HL-60 (cell line): ENCODE measurements at regions not wholly inside any gene's neighbourhood (a gene's known extent, or its start where the extent isn't known, plus 50 kb on each side); places are given as distances from the start of the nearest gene placed in this dataset.
A peak's percentile ranks its signal among the peaks of the same experiment; 100 is the strongest.

Source experiments
- DNase-seq, 2 experiments: peaks; one replicate each; pipeline ENCODE4 v3.0.0-alpha.2; 2010 to 2020; ENCODE audit warnings: low read depth in 1 of 2, low spot score in 1 of 2
- H3K27ac ChIP-seq: fragments of 250-450 bp; sonication (Bioruptor Pico); replicated peaks from 2 replicates; pipeline ENCODE4 v1.5.1; 2020; ENCODE audit warnings: mild to moderate bottlenecking, moderate library complexity
- H3K27me3 ChIP-seq: fragments of 250-450 bp; sonication (Bioruptor Pico); 2 replicates; pipeline ENCODE4 v1.5.1; 2021; ENCODE audit warnings: mild to moderate bottlenecking, moderate library complexity; ENCODE audit not compliant: insufficient read depth, poor library complexity, severe bottlenecking
- H3K4me3 ChIP-seq: replicated peaks from 2 replicates; pipeline ENCODE4 v1.5.1; 2011; ENCODE audit warnings: mild to moderate bottlenecking, control low read depth, low read length; ENCODE audit not compliant: insufficient read depth
- CTCF ChIP-seq: IDR thresholded peaks from one replicate; pipeline ENCODE4 v1.5.1; 2011; ENCODE audit warnings: low read length, control low read depth, inconsistent platforms; ENCODE audit not compliant: insufficient read depth
- GABPA ChIP-seq: IDR thresholded peaks from 2 replicates; pipeline ENCODE4 v1.6.1; 2012; ENCODE audit warnings: low read depth
- POLR2AphosphoS5 ChIP-seq: IDR thresholded peaks from 2 replicates; pipeline ENCODE4 v1.6.1; 2012; ENCODE audit warnings: low read depth
- REST ChIP-seq: IDR thresholded peaks from 2 replicates; pipeline ENCODE4 v1.6.1; 2012; ENCODE audit warnings: low read depth; ENCODE audit not compliant: insufficient replicate concordance
- SPI1 ChIP-seq: IDR thresholded peaks from 2 replicates; pipeline ENCODE4 v1.6.1; 2012; ENCODE audit warnings: low read depth, mild to moderate bottlenecking, borderline replicate concordance

GRCh38 chr9:109903515-109904138 is 123.6 kb downstream of the PALM2AKAP2 start:
- peak; percentile 47 to 76 for DNase-seq
- TF ChIP-seq CTCF (peak; percentile 71), POLR2AphosphoS5 (no peak)
- no peak overlapping the region for H3K4me3 ChIP-seq
- H3K27ac ChIP-seq: no peak overlapping the region
- H3K27me3 ChIP-seq: no peaks in the 10 kb centered on the region

GRCh38 chr9:109904666-109905065 is 124.7 kb downstream of the PALM2AKAP2 start:
- no peaks in the 10 kb centered on the region for H3K27me3 ChIP-seq
- no peak overlapping the region for H3K27ac ChIP-seq
- H3K4me3 ChIP-seq: no peak overlapping the region
- no peak for TF ChIP-seq SPI1
- no peak for TF ChIP-seq POLR2AphosphoS5
- TF ChIP-seq GABPA: no peak
- TF ChIP-seq CTCF: no peak
- no peak for TF ChIP-seq REST
- no peak for DNase-seq

GRCh38 chr9:109905472-109905871 is 125.5 kb downstream of the PALM2AKAP2 start:
- no peak for DNase-seq

More at GRCh38 chr9:109905472-109905871, 125.5 kb downstream of the PALM2AKAP2 start:
- Histone ChIP-seq H3K27ac (no peak overlapping the region), H3K4me3 (no peak overlapping the region), H3K27me3 (no peaks in the 10 kb centered on the region)
- TF ChIP-seq GABPA (no peak), REST (no peak), SPI1 (no peak), CTCF (no peak), POLR2AphosphoS5 (no peak)
